GM12878 (cell line): ENCODE measurements at regions not wholly inside any gene's neighbourhood (a gene's known extent, or its start where the extent isn't known, plus 50 kb on each side); places are given as distances from the start of the nearest gene placed in this dataset.

Experiments
- ATAC-seq: fragments of 200-7000 bp; cut with Tn5 transposase; 3 replicates; pipeline ENCODE4 v1.9.1; 2020; ENCODE audit warnings: mild to moderate bottlenecking, moderate library complexity
- BruUV-seq: library from RNA; stranded (reverse); fragments of 400-500 nt; replicated peaks from 2 replicates; lab custom pipeline; 2021; lab: Mats Ljungman, UMichigan
- CTCF ChIA-PET: fragments of 300-600 bp; sonication (Branson Sonifier 250); formaldehyde crosslinking; extraction: SDS; loops from one replicate; lab custom pipeline; 2021; ENCODE audit warnings: inconsistent platforms; lab: Yijun Ruan, JAX
- POLR2A ChIA-PET: fragments of 350-600 bp; formaldehyde crosslinking; extraction: SDS; loops from one replicate; lab custom pipeline; 2021; ENCODE audit warnings: inconsistent platforms; lab: Charles Lee
- RAD21 ChIA-PET: fragments of 300-600 bp; sonication (Branson Sonifier 250); formaldehyde crosslinking; loops from one replicate; lab custom pipeline; 2023; ENCODE audit warnings: antibody characterized with exemption; ENCODE audit not compliant: unreplicated experiment; lab: Charles Lee
- SMC1A ChIA-PET: fragments of 300-600 bp; sonication (Branson Sonifier 250); formaldehyde crosslinking; loops from one replicate; lab custom pipeline; 2023; ENCODE audit not compliant: unreplicated experiment, uncharacterized antibody; lab: Charles Lee
- DNase-seq: peaks from one replicate; pipeline ENCODE4 v3.0.0-alpha.2; 2011; ENCODE audit warnings: low read depth, low spot score
- FAIRE-seq: peaks from 3 replicates; lab custom pipeline; 2011; peaks lifted over from hg19 to GRCh38; lab: Jason Lieb, UNC
- H2AFZ ChIP-seq: 2 replicates; pipeline ENCODE4 v1.6.0; 2011; ENCODE audit warnings: low read depth, low read length, control low read depth; ENCODE audit not compliant: control insufficient read depth
- H3K27ac ChIP-seq: 2 replicates; pipeline ENCODE4 v1.5.1; 2011; ENCODE audit warnings: control low read depth; ENCODE audit not compliant: control insufficient read depth, insufficient read depth
- H3K27me3 ChIP-seq, 2 experiments: replicated peaks in 1 of 2; 2 replicates each; pipeline versions ENCODE4 v1.6.0 to v1.6.1; 2011; ENCODE audit warnings: low read length in 1 of 2; ENCODE audit not compliant: control insufficient read depth in 2 of 2, insufficient read depth in 2 of 2
- H3K36me3 ChIP-seq, 2 experiments: 2 replicates each; pipeline ENCODE4 v1.5.1; 2011; ENCODE audit warnings: low read length in 1 of 2; ENCODE audit not compliant: control insufficient read depth in 2 of 2, insufficient read depth in 2 of 2
- H3K4me1 ChIP-seq: 2 replicates; pipeline ENCODE4 v1.6.1; 2011; ENCODE audit warnings: mild to moderate bottlenecking, low read length, moderate library complexity, mixed read lengths; ENCODE audit not compliant: control insufficient read depth, insufficient read depth
- H3K4me2 ChIP-seq: 2 replicates; pipeline ENCODE4 v1.6.0; 2011; ENCODE audit warnings: control low read depth; ENCODE audit not compliant: control insufficient read depth, insufficient read depth
- H3K4me3 ChIP-seq: fragments of 200-600 bp; sonication (generic); 2 replicates; pipeline ENCODE4 v1.5.1; 2016
- H3K79me2 ChIP-seq: 2 replicates; pipeline ENCODE4 v1.6.0; 2011; ENCODE audit warnings: low read length; ENCODE audit not compliant: control insufficient read depth, insufficient read depth
- H3K9ac ChIP-seq: 2 replicates; pipeline ENCODE4 v1.8.0; 2011; ENCODE audit warnings: low read length, control low read depth, mixed read lengths; ENCODE audit not compliant: control insufficient read depth, insufficient read depth
- H3K9me3 ChIP-seq: replicated peaks from 3 replicates; pipeline ENCODE4 v1.5.1; 2011; ENCODE audit warnings: mild to moderate bottlenecking, low read length; ENCODE audit not compliant: control insufficient read depth, insufficient read depth
- H4K20me1 ChIP-seq: 2 replicates; pipeline ENCODE4 v1.6.0; 2011; ENCODE audit not compliant: control insufficient read depth, insufficient read depth
- BCLAF1 ChIP-seq: fragments of 450-650 bp; IDR thresholded peaks from 2 replicates; pipeline ENCODE4 v1.6.1; 2017; ENCODE audit warnings: antibody characterized with exemption, mild to moderate bottlenecking, moderate library complexity
- CREB1 ChIP-seq: IDR thresholded peaks from 2 replicates; pipeline ENCODE4 v1.6.1; 2012; ENCODE audit warnings: low read depth, mild to moderate bottlenecking, inconsistent platforms
- E4F1 ChIP-seq: fragments of 450-650 bp; IDR thresholded peaks from 2 replicates; pipeline ENCODE4 v1.6.1; 2018; ENCODE audit warnings: borderline replicate concordance, mild to moderate bottlenecking; ENCODE audit not compliant: partially characterized antibody
- NKRF ChIP-seq: fragments of 450-650 bp; conservative IDR thresholded peaks from 2 replicates; pipeline ENCODE4 v1.6.1; 2017; ENCODE audit warnings: mild to moderate bottlenecking, moderate library complexity
- RB1 ChIP-seq: fragments of 450-650 bp; formaldehyde crosslinking; IDR thresholded peaks from 2 replicates; pipeline ENCODE4 v1.6.1; 2017; ENCODE audit warnings: mild to moderate bottlenecking, borderline replicate concordance
- SP1 ChIP-seq: IDR thresholded peaks from one replicate; pipeline ENCODE4 v1.6.1; 2011; ENCODE audit warnings: low read depth, low read length
- WGBS: methylation state at CpG from one replicate; pipeline ENCODE4 v1.1.6; 2016; ENCODE audit warnings: low lambda C conversion rate; ENCODE audit not compliant: insufficient replicate concordance, insufficient coverage; ENCODE audit errors: missing lambda C conversion rate; 5-methylcytosine and 5-hydroxymethylcytosine counted together
- in situ Hi-C: fragments of 300-500 bp; cut with MboI; formaldehyde crosslinking; loops from 9 replicates; pipeline ENCODE4 v1.14.3; 2018; ENCODE audit warnings: mixed read lengths
- intact Hi-C: fragments of 100-400 bp; cut with micrococcal nuclease; formaldehyde crosslinking; loops from one replicate; pipeline ENCODE4 v1.14.2; 2022; ENCODE audit not compliant: unreplicated experiment

- in situ Hi-C loops, result no loop called here
- no peak for ATAC-seq
Measured at GRCh38 chr6:140344142-140344913, 969.9 kb upstream of the CITED2 start.

More at GRCh38 chr6:140344142-140344913, 969.9 kb upstream of the CITED2 start:
- no peaks in the 10 kb centered on the region for H4K20me1 ChIP-seq
- H3K79me2 ChIP-seq, result no peaks in the 10 kb centered on the region
- H3K36me3 ChIP-seq, result no peaks in the 10 kb centered on the region
- intact Hi-C loops, result no loop called here
- no peak for FAIRE-seq
- POLR2A ChIA-PET, result no interaction called here
- H3K9ac ChIP-seq, result no peak overlapping the region
- BruUV-seq, result no TSS peak
- no peak overlapping the region for H3K27ac ChIP-seq
- H3K27me3 ChIP-seq, result no peaks in the 10 kb centered on the region
- 73% methylated on average over 1 of the region's 1 CpG for WGBS
- CTCF ChIA-PET, result interaction anchor here (0.5 kb wide), 1 partner anchor 268 kb away, joined by 3 read pairs; no protein-coding TSS in a partner anchor
- H3K9me3 ChIP-seq, result no peaks in the 10 kb centered on the region
- H3K4me3 ChIP-seq, result no peak overlapping the region
- SMC1A ChIA-PET, result interaction anchor here (0.6 to 1.4 kb wide), 3 partner anchors 9 to 973 kb away, joined by 3 to 4 read pairs (median 3); no protein-coding TSS in a partner anchor
- RAD21 ChIA-PET, result no interaction called here
- TF ChIP-seq RB1 (no peak), E4F1 (no peak), CREB1 (no peak), BCLAF1 (no peak), NKRF (no peak), SP1 (no peak)
- DNase-seq, result no peak
- H3K4me2 ChIP-seq, result no peak overlapping the region
- H3K4me1 ChIP-seq, result no peaks in the 10 kb centered on the region
- H2AFZ ChIP-seq, result no peak overlapping the region
